ENCODE measurements at regions not wholly inside any gene's neighbourhood (a gene's known extent, or its start where the extent isn't known, plus 50 kb on each side); places are given as distances from the start of the nearest gene placed in this dataset.
"Not testable (repeated sequence)": the region's sequence is repeated elsewhere in the genome, so short reads cannot be mapped to it uniquely, and the experiment has no call there.

- DNase-seq (ENCODE audit: low read depth), result no peak
These were observed 387.0 kb upstream of the KCND2 start for GRCh38 chr7:119886007-119886406.

DNA sequence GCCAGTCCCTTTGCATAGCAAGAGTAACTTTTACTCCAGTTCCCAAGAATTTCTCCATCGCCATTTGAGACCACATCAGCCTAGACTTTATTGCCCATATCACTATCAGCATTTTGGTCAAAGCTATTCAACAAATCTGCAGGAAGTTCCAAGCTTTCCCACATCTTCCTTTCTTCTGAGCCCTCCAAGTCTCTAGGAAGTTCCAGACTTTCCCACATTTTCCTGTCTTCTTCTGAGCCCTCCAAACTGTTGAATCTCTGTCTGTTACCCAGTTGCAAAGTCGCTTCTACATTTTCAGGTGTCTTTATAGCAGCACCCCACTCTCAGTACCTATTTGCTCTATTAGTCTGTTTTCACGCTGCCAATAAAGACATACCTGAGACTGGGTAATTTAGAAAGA, 386.4 kb upstream of the KCND2 start:
- not testable (repeated sequence) for DNase-seq (ENCODE audit: low read depth)

DNA sequence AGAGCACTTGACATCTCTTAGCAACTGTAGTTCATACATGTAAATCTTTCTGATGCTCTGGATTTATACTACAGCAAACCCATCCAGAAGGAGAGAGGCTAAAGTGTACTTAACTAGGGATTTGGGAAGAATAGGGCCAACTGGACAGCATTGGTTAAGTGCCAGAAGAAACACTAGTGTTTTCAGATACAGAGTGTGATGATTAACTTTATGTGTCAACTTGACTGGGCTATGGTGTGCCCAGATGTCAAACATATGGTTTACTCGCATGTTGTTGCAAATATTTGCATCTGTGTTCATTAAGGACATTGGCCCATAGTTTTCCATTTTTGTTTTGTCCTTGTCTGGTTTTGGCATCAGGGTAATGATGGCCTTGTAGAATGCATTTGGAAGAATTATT, 384.7 kb upstream of the KCND2 start:
- no peak for DNase-seq (ENCODE audit: low read depth)

- no peak for DNase-seq (ENCODE audit: low read depth)
These were observed 382.3 kb upstream of the KCND2 start for GRCh38 chr7:119890631-119891030.

- DNase-seq (ENCODE audit: low read depth), result no peak
These were observed 377.7 kb upstream of the KCND2 start for GRCh38 chr7:119895320-119895719.

DNA sequence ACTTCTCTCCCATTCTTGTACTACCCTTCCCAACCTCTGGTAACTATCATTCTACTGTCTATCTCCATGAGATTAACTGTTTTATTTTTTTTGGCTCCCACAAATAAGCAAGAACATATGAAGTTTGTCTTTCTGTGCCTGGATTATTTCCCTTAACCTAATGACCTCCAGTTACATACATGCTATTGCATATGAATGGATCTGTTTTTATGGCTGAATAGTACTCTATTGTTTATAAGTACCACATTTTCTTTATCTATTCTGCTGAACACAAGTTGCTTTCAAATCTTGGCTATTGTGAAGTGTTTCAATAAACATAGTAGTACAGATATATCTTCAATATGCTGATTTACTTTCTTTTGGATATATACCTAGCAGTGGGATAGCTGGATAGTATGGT, 376.6 kb upstream of the KCND2 start:
- DNase-seq (ENCODE audit: low read depth), result no peak

DNA sequence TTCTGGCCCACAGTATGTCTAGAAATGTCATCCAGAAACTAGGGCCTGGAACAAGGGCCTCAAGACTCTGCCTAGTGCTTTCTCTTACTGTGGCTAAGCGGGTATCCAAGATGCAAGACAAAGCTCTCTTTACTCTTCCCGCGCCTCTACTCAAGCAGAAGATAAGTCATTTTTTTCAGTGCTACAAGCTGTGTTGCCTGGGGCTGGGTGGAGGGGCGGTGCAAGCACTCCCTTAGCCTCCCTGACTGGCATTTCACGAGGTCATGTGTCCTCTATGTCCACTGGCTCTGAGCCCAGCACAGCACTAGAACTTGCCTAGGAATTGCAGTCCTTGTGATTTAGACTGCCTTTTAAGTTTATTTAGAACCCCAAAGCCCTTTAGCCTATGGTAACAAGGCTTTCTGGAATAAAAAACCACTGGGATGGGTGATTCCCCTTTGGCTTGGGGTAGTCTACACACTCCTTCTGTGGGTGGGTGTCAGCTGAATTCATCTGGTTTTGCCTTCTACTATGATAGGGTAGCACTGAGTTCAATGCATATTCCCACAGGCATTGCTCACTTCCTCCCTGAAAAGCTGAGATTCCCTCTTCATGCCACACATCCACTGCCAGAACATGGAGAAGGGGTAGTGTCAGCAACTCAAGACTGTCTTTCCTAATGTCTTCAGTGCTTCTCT, 371.8 kb upstream of the KCND2 start:
- no peak for DNase-seq (ENCODE audit: low read depth)

DNA sequence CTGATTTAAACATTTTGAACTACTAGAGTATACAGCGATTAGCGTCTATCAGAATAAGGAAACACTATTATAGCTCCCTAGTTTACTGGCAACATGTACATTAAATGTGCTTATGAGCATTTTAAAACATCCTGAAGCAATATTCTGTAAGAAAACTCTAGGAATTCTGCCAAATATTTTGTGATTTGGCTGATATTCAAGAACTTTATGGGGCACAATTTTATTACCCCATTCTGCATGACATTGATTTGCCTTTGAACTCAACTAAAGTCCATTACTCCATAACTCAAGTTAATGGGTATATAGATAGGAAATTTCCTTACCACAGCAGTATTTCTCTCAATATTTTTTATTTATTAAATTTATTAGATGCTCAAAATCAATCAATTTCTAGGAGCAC, 369.9 kb upstream of the KCND2 start:
- DNase-seq (ENCODE audit: low read depth), result no peak

GRCh38 chr7:119905495-119905894, 367.5 kb upstream of the KCND2 start:
- DNase-seq (ENCODE audit: low read depth), result no peak

- DNase-seq (ENCODE audit: low read depth), result no peak
These were observed 364.0 kb upstream of the KCND2 start for GRCh38 chr7:119908948-119909347.

DNA sequence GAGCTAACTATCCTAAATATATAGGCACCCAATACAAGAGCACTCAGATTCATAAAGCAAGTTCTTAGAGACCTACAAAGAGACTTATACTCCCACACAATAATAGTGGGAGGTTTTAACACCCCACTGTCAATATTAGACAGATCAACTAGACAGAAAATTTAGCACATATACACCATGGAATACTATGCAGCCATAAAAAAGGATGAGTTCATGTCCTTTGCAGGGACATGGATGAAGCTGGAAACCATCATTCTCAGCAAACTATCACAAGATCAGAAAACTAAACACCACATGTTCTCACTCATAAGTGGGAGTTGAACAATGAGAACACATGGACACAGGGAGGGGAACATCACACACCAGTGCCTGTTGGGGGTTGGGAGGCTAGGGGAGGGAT, 358.9 kb upstream of the KCND2 start:
- not testable (repeated sequence) for DNase-seq (ENCODE audit: low read depth)

DNA sequence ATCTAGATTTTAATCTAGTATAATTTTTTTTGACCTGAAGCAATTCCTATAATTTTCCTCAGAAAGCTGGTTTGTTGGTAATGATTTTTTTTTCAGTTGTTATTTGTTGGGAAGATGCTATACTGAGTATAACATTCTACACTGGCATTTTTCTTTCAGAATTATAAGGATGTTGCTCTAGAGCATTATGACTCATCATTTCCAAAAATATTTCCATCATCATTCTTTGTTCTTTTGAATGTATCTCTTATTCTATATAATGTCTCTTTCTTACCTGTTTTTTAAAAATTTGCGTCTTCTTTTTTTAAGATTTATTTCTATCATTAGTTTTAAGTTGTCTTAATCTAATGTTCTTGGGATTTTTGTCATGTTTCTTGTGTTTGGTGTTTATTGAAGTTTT, 356.5 kb upstream of the KCND2 start:
- DNase-seq (ENCODE audit: low read depth), result no peak

- no peak for DNase-seq (ENCODE audit: low read depth)
These were observed 354.8 kb upstream of the KCND2 start for GRCh38 chr7:119918185-119918584.

DNA sequence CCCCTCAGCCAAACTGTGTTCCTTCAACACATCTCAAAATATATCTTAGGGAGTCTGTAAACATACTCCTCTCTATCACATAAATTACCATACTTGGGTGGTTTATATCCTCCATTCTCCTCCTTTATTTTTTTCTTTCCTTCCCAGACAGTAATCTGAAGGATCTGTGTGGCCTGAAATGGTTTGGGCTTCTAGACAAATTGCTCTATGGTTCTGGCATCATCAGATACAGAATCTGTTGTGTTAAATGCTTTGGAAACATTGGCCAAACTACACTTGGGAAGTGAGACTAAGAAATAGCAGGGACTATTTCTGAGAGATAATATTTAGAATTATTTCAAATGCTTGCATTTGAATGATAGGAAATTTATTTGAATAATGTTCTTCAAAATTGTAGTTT, 353.0 kb upstream of the KCND2 start:
- DNase-seq (ENCODE audit: low read depth), result no peak

- no peak for DNase-seq (ENCODE audit: low read depth)
These were observed 347.2 kb upstream of the KCND2 start for GRCh38 chr7:119925581-119926289.

GRCh38 chr7:119929891-119930290, 343.1 kb upstream of the KCND2 start:
- DNase-seq (ENCODE audit: low read depth), result no peak

DNA sequence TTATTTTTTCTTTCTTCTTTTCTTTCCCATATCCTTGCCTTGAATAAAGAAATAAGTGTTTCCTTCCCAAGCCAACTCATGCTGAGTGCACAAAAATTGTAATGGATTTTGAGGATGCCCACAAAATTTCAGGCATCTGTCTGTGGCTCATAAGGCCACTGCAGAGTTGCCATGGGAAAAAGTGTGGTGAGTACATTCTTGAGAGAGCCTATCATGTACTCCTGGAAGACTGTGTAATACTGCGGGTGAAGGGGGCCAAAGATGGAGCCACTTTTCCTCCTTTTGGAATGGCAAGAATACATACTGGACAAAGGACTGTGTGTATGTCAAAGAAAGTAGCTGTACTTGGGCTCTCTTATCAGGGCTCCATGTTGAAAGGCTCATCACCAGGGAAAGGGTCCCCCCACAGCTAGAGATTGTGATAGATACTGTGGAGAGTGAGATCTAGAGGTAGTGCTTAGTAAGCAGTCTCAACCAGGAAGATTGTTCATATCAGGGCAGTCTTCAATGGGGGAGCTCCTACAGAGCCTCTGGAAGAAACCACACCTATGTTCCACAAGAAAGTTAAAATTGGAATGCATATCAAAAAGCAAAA, 341.6 kb upstream of the KCND2 start:
- no peak for DNase-seq (ENCODE audit: low read depth)

DNA sequence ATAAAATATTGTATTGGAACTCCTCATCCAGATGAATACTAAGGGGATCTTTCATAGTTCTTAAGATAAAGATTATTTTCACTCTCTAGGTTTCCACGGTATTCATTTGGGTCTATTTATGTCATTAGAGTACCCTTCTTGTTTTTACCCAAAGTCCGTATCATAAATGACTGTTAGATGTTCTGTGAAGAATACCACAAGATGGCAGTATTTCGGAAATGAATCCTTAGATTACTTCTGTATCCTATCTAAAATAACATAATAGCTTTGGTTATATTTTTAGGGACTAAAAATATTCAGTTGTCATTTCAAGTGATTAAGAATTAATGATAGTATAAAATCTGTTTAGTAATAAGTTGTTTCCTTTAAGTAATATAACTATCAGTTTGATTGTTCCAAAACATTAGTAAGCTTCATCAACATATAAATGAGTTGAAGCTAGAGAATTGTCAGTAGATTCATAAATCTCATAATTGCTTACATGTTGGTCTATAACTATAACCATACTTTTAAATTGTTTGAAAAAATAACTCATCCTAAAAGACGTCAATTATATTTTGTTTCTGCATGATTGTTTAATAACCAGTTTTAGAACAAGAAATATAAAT, 337.5 kb upstream of the KCND2 start:
- DNase-seq (ENCODE audit: low read depth), result no peak

DNA sequence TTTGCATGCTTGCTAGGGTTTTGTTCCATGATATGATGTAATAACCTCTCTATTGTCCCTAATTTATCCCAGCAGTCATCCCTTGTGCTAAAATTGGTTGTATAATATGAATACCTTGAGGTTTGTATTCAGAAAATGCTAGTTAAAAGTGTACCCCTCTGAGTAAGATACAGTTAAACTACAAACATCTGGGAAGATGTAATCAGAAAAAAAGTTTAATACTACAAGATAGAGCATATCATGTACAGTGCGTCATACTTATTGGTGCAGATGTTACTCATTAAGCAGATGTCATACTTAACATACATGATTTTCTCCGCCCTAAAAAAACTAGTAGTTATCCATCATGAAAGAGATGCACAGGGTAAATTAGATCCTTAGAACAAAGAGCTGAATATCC, 336.1 kb upstream of the KCND2 start:
- no peak for DNase-seq (ENCODE audit: low read depth)

- DNase-seq (ENCODE audit: low read depth), result no peak
These were observed 335.2 kb upstream of the KCND2 start for GRCh38 chr7:119937745-119938144.

DNA sequence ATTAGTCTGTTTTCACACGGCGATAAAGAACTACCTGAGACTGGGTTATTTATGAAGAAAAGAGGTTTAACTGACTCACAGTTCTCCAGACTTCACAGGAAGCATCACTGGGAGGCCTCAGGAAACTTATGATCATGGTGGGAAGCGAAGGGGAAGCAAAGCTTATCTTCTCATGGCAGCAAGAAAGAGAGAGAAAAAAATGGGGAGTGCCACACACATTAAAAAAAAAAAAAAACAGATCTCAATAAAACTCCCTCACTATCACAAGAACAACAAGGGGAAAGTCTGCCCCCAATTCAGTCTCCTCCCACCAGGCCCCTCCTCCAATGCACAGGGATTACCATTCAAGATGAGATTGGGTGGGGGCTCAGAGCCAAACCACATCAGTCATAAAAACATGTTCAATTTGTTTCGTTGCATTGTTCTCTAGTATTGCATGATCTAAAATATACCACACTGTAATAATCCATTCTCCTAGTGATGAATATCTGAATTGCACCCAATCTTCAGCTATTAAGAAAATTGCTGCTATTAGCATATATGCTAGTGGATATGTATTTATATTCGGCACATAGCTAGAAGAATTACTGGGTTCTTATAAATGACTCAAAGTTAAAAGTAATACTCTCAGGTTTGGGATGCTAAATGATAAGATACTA, 328.9 kb upstream of the KCND2 start:
- no peak for DNase-seq (ENCODE audit: low read depth)

DNA sequence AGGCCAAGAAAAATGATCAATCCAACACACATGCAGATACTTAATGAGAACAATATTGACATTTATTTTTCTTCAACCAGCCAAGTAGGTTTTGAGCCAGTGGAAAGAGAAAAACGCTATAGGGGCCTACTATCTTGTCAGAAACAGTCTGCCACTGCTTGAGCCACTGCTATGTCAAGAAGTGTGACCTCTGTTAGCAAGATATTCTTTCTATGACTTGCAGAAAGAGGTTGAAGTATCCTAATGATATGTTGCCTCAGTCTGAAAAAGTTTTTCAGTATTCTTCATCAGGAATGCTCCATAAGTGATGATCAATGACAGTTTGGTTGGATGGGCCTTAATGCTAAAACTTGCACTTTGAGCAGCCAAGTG, 328.4 kb upstream of the KCND2 start:
- no peak for DNase-seq (ENCODE audit: low read depth)

DNA sequence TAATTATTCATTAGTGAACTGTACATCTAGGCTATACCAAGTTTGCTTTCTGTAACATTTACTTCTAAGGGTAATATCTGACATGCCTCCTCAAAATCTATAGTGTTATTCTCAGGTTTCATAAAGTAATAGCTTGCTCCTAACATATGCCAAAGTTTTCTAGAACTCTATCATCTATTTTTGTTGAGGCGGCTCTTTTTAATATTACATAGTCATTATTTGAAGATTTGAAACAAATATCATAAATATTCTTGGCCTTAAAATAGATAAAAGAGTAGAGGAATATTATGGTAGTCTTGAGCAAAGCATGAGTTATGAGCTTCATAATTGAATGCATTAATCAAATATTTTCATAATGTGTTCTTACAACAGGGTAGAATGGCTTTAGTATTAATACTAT, 327.2 kb upstream of the KCND2 start:
- no peak for DNase-seq (ENCODE audit: low read depth)

Measured in HS-27A (cell line).